Peyer's patch (tissue), 4 donors: ENCODE measurements at regions not wholly inside any gene's neighbourhood (a gene's known extent, or its start where the extent isn't known, plus 50 kb on each side); places are given as distances from the start of the nearest gene placed in this dataset.

Source experiments
- POLR2A ChIP-seq, 2 donors: fragments of 450-650 bp; IDR thresholded peaks; one replicate each; pipeline ENCODE4 v1.5.1; 2017; ENCODE audit warnings: antibody characterized with exemption in 2 of 2, mild to moderate bottlenecking in 2 of 2, moderate library complexity in 2 of 2
- TF ChIP-seq, protein P1 (sequence below), 6 experiments: fragments of 450-650 bp in 4 of 6; fragments of 200-600 bp in 2 of 6; sonication (generic) in 1 of 6; IDR thresholded peaks; one replicate each; pipeline ENCODE4 v1.5.1; 2017 to 2019; ENCODE audit warnings: antibody characterized with exemption in 6 of 6, mild to moderate bottlenecking in 3 of 6, moderate library complexity in 1 of 6

DNA sequence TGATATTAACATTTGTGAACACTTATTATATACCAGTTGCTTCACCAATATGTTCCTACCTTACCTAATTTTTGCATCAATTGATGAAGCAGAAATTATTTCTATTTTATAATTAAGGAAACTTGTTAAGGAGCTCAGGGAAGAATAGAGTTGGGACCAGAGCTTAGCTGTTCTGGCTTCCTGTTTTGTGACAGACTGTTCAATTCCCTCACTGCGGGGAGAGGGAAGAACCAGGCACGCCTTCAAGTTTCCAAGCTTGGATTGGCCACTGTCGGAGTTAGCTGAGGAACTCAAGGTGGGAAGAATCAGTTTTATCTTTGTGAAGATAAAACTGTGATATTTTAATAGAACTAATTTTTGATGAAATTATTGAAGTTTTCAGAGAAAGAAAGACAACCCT, 142.3 kb upstream of the LMO4 start:
- TF ChIP-seq, protein P1, sequence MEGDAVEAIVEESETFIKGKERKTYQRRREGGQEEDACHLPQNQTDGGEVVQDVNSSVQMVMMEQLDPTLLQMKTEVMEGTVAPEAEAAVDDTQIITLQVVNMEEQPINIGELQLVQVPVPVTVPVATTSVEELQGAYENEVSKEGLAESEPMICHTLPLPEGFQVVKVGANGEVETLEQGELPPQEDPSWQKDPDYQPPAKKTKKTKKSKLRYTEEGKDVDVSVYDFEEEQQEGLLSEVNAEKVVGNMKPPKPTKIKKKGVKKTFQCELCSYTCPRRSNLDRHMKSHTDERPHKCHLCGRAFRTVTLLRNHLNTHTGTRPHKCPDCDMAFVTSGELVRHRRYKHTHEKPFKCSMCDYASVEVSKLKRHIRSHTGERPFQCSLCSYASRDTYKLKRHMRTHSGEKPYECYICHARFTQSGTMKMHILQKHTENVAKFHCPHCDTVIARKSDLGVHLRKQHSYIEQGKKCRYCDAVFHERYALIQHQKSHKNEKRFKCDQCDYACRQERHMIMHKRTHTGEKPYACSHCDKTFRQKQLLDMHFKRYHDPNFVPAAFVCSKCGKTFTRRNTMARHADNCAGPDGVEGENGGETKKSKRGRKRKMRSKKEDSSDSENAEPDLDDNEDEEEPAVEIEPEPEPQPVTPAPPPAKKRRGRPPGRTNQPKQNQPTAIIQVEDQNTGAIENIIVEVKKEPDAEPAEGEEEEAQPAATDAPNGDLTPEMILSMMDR (IDR thresholded peaks at IDR 0.05), result no peak
- TF ChIP-seq POLR2A (IDR thresholded peaks at IDR 0.05), result no peak
